K562 (cell line): ENCODE measurements at regions not wholly inside any gene's neighbourhood (a gene's known extent, or its start where the extent isn't known, plus 50 kb on each side); places are given as distances from the start of the nearest gene placed in this dataset.

Source experiments
- ATAC-seq: fragments of 200-7000 bp; cut with Tn5 transposase; 3 replicates; pipeline ENCODE4 v1.9.1; 2020; ENCODE audit warnings: moderate library complexity
- BruUV-seq: library from RNA; stranded (reverse); fragments of 400-500 nt; replicated peaks from 2 replicates; lab custom pipeline; 2021; lab: Mats Ljungman, UMichigan
- CTCF ChIA-PET: fragments of 300-600 bp; formaldehyde crosslinking; extraction: SDS; loops from one replicate; lab custom pipeline; 2021; ENCODE audit warnings: low intra/inter-chr PET ratio; lab: Yijun Ruan, JAX
- POLR2A ChIA-PET: fragments of 300-600, 350-650 bp; sonication (Branson Sonifier 250); formaldehyde crosslinking; extraction: SDS; loops from one replicate; lab custom pipeline; 2021; ENCODE audit warnings: antibody characterized with exemption, inconsistent platforms; lab: Yijun Ruan, JAX
- DNase-seq, 4 experiments: peaks; one replicate each; pipeline versions ENCODE4 v3.0.0 to v3.0.0-alpha.2; 2011 to 2018; ENCODE audit warnings: low spot score in 3 of 4, mixed read lengths in 3 of 4; ENCODE audit errors: extremely low read depth in 1 of 4
- FAIRE-seq: peaks from 2 replicates; lab custom pipeline; 2011; peaks lifted over from hg19 to GRCh38; lab: Jason Lieb, UNC
- H2AFZ ChIP-seq: 2 replicates; pipeline ENCODE4 v1.6.0; 2011; ENCODE audit warnings: low read depth, low read length, control low read depth, inconsistent platforms
- H3K27ac ChIP-seq: fragments of 200-600 bp; 3 replicates; pipeline ENCODE4 v1.8.0; 2011; ENCODE audit warnings: low read depth, mild to moderate bottlenecking, control low read depth, inconsistent platforms, low read length, moderate library complexity, mixed read lengths; ENCODE audit errors: extremely low read depth
- H3K27me3 ChIP-seq, 2 experiments: fragments of 300-600 bp in 1 of 2; 2 replicates in 1 of 2; 3 replicates in 1 of 2; pipeline versions ENCODE4 v1.6.0 to v1.8.0; 2011; ENCODE audit warnings: inconsistent platforms in 2 of 2, low read length in 2 of 2, mild to moderate bottlenecking in 1 of 2, mixed read lengths in 1 of 2, moderate library complexity in 1 of 2; ENCODE audit not compliant: control insufficient read depth in 2 of 2, insufficient read depth in 2 of 2
- H3K36me3 ChIP-seq: fragments of 300-600 bp; 3 replicates; pipeline ENCODE4 v1.8.0; 2011; ENCODE audit warnings: mild to moderate bottlenecking, low read length, inconsistent platforms; ENCODE audit not compliant: control insufficient read depth, insufficient read depth
- H3K4me1 ChIP-seq, 2 experiments: fragments of 200-600 bp in 1 of 2; replicated peaks in 1 of 2; 2 replicates in 1 of 2; 3 replicates in 1 of 2; pipeline versions ENCODE4 v1.5.1 to v1.8.0; 2011; ENCODE audit warnings: inconsistent platforms in 2 of 2, low read length in 2 of 2, mild to moderate bottlenecking in 1 of 2, mixed read lengths in 1 of 2, moderate library complexity in 1 of 2; ENCODE audit not compliant: control insufficient read depth in 2 of 2, insufficient read depth in 2 of 2
- H3K4me2 ChIP-seq: 2 replicates; pipeline ENCODE4 v1.6.1; 2011; ENCODE audit warnings: low read length, control low read depth, inconsistent platforms, mixed read lengths; ENCODE audit not compliant: insufficient read depth
- H3K4me3 ChIP-seq: fragments of 200-600 bp; sonication (generic), shearing (Covaris generic); 2 replicates; pipeline ENCODE4 v1.5.1; 2016; ENCODE audit warnings: control low read depth, inconsistent platforms
- H3K79me2 ChIP-seq: fragments of 200-600 bp; 3 replicates; pipeline ENCODE4 v1.8.0; 2011; ENCODE audit warnings: low read length, inconsistent platforms; ENCODE audit not compliant: control insufficient read depth, insufficient read depth
- H3K9ac ChIP-seq, 2 experiments: 2 replicates each; pipeline versions ENCODE4 v1.6.0 to v1.6.1; 2011; ENCODE audit warnings: low read depth in 2 of 2, low read length in 2 of 2, control low read depth in 1 of 2, inconsistent platforms in 1 of 2, mild to moderate bottlenecking in 1 of 2, mixed read lengths in 1 of 2; ENCODE audit not compliant: insufficient read depth in 1 of 2
- H3K9me1 ChIP-seq: one replicate; pipeline ENCODE4 v1.6.0; 2011; ENCODE audit warnings: inconsistent platforms, mild to moderate bottlenecking, low read length, moderate library complexity; ENCODE audit not compliant: control insufficient read depth, insufficient read depth
- H3K9me3 ChIP-seq: replicated peaks from 2 replicates; pipeline ENCODE4 v1.5.1; 2011; ENCODE audit warnings: low read depth, low read length, inconsistent platforms; ENCODE audit not compliant: control insufficient read depth, insufficient read depth
- H4K20me1 ChIP-seq: replicated peaks from 2 replicates; pipeline ENCODE4 v1.6.1; 2011; ENCODE audit warnings: low read length, inconsistent platforms, mixed read lengths; ENCODE audit not compliant: control insufficient read depth, insufficient read depth
- RFX5 ChIP-seq: IDR thresholded peaks from 2 replicates; pipeline ENCODE4 v1.6.1; 2011; ENCODE audit warnings: low read depth, mild to moderate bottlenecking, improper control_type of control experiment, low read length
- SMARCB1 ChIP-seq: IDR thresholded peaks from 2 replicates; pipeline ENCODE4 v1.6.1; 2011; ENCODE audit warnings: improper control_type of control experiment, low read depth; ENCODE audit not compliant: insufficient read length
- WGBS: fragments of 100-300 bp; shearing (Covaris generic); methylation state at CpG from one replicate; pipeline ENCODE4 v1.1.6; 2016; ENCODE audit warnings: low coverage, mixed read lengths; ENCODE audit not compliant: insufficient coverage; ENCODE audit errors: missing lambda C conversion rate; 5-methylcytosine and 5-hydroxymethylcytosine counted together
- in situ Hi-C: fragments of 300-500 bp; cut with MboI; formaldehyde crosslinking; loops from 4 replicates; pipeline ENCODE4 v1.15.0; 2018; ENCODE audit warnings: inconsistent platforms, mixed read lengths
- intact Hi-C: fragments of 100-400 bp; cut with micrococcal nuclease; formaldehyde crosslinking; loops from 2 replicates; pipeline ENCODE4 v1.14.2; 2022
- TF ChIP-seq, protein P1 (sequence below): fragments of 250-450 bp; sonication (Bioruptor Pico); IDR thresholded peaks from 2 replicates; pipeline ENCODE4 v1.5.0; 2021; ENCODE audit warnings: mild to moderate bottlenecking, moderate library complexity
- TF ChIP-seq, protein P2 (sequence below): sonication (generic); formaldehyde crosslinking; IDR thresholded peaks from 2 replicates; pipeline ENCODE4 v1.5.0; 2020; ENCODE audit warnings: missing genetic modification reagents

DNA sequence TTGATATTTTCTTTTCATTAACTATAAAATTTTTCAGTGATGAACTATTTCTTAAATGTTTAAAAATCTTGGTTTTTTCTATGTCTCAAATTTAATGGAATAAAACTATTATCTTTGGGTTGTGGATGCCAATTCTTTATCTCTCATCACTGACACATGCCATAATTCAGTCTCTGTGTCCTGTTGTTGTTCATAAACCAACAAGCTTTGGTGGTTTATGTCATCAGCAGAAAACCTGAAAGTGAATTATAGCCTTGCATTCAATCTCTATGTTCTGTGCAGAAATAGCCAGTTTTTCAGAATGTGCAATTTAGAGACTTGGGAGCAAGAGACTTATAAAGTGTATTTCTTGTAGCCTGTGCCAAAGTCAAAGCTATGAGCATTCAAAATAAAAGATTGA is 462.6 kb upstream of the ADGRL4 start (continued):
- TF ChIP-seq, protein P1, sequence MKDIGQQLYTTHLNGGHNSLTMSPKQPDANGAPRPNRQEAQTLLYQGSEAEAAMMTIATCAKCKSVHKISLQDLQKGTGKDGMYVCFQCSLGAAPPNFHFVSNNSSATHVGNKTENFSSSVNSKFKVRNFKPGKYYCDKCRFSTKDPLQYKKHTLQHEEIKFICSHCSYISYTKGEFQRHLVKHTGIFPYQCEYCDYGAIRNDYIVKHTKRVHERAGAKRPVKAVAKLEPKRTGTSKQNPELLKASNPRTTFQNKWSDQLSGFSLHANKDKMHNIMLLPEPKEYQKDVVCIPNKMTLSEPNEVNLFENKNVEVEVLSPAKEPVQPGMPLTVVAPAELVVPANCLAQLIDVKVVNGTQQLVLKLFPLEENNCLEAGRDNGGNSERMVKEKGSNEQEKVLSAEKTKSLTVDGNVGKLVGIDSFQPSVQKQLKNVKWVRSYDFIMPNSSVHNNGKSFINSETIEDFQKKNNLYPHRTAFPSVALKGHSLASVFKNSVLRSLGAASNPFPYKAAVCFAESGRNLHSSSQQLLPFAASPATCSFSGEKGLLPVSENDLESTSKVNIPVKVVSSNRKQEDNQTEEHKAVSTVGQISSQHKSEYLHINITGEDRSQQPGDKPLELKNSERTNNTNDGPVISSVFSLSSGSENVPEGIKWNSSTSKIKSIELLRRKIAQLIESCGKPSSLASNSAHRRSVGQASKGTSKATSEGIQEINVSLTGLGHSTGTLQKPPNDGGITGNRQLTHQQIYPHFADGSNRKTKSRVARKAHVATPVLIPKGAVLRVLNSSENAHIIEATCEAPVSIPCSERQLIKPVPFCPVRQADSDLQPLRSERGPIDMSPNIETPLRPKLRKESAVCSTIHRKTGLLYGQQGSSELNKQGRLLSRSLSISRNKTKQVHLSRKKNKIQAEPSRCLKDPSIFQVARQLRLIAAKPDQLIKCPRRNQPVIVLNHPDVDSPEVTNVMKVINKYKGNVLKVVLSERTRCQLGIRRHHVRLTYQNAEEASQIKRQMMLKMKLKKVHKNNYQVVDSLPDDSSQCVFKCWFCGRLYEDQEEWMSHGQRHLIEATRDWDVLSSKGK (CRISPR knock-in tag): no peak
- no peak for TF ChIP-seq SMARCB1

DNA sequence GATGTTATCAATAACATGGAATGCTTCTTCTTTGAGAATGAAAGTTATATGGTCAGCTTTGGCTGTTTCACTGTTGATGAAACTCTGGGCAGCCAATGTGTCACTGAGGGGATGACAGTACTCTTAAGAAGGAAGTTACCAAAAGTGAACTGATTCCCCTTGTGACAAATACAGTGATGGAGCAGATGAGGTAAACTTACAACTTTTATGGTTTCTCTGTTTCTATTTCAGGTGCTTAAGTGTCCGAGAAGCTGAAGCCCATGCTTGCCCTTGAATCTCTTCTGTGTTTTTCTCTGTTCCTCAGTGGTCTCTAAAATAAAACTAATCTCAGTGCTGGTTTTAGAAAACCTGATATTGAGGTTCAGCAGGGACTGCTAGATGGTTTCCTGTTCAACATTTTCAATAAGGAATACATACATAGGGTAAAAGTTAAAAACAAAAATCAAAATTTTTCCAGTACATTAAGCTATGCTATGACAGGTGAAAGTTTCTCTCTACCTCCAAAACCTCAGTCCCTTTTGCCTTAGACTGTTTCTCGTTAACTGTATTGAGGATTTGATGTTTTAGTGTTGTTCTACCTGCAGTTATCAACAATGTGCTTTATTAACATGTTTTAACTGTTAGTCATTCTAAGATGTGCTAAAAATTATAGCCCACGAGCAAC is 454.4 kb upstream of the ADGRL4 start:
- in situ Hi-C loops (no loop called here), intact Hi-C loops (no loop called here)
- Histone ChIP-seq H3K4me2 (no peak overlapping the region), H2AFZ (no peak overlapping the region), H4K20me1 (no peaks in the 10 kb centered on the region), H3K9me1 (no peaks in the 10 kb centered on the region), H3K4me1 (no peaks in the 10 kb centered on the region), H3K36me3 (no peaks in the 10 kb centered on the region), H3K79me2 (no peaks in the 10 kb centered on the region), H3K27me3 (no peaks in the 10 kb centered on the region), H3K9me3 (no peaks in the 10 kb centered on the region; the same call in 1 of the 2 replicates), H3K4me3 (no peak overlapping the region), H3K27ac (no peak overlapping the region), H3K9ac (no peak overlapping the region)
- ATAC-seq (no peak), DNase-seq (no peak), FAIRE-seq (no peak)
- WGBS: 1% methylated on average over 3 of the region's 3 CpGs
- POLR2A ChIA-PET: no interaction called here
- TF ChIP-seq, protein P2, sequence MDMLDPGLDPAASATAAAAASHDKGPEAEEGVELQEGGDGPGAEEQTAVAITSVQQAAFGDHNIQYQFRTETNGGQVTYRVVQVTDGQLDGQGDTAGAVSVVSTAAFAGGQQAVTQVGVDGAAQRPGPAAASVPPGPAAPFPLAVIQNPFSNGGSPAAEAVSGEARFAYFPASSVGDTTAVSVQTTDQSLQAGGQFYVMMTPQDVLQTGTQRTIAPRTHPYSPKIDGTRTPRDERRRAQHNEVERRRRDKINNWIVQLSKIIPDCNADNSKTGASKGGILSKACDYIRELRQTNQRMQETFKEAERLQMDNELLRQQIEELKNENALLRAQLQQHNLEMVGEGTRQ (CRISPR knock-in tag): no peak
- TF ChIP-seq RFX5: no peak
- no TSS peak for BruUV-seq
- CTCF ChIA-PET: no interaction called here
